Astrocyte of the spinal cord (primary cell): ENCODE measurements at regions not wholly inside any gene's neighbourhood (a gene's known extent, or its start where the extent isn't known, plus 50 kb on each side); places are given as distances from the start of the nearest gene placed in this dataset.

Source experiments
- DNase-seq: peaks from one replicate; pipeline ENCODE4 v3.0.0; 2011; ENCODE audit warnings: low read depth, low spot score
- H3K4me3 ChIP-seq: 2 replicates; pipeline ENCODE4 v1.5.1; 2011; ENCODE audit warnings: low read depth, mild to moderate bottlenecking, low read length, moderate library complexity
- in situ Hi-C: cut with HindIII; loops from 2 replicates; pipeline ENCODE4 v1.10.0; 2017; ENCODE audit warnings: low sequenced_read_pairs
- TF ChIP-seq, protein P1 (sequence below): IDR thresholded peaks from 2 replicates; pipeline ENCODE4 v1.5.1; 2012; ENCODE audit warnings: low read depth, mild to moderate bottlenecking, low read length, inconsistent platforms

DNA sequence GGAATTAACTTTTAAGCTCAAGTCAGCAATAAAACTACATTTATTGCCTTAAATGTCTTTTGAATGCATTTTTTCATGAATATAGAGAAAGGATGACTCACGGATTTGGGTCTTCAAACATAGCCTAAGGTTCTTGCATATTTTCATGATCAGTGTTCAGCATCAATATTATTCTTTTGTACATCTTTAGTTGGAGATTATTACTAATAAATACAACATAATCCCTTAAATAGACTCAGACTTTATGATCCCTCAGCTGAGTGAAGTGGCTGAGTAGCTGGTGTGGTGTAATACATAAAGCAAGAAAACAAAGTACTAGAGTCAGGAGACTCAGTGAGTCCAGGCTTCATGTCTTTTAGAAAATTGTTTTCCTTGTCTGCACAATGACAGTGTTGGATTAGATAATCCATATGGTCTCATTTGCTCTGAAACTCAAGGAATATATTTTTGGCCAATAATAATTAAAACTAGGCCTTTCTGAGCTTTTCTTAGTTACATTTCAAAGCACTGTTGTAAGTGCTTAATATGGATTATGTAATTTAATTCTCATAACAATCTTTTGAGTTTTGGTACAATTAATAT lies 78.3 kb upstream of the UNC5C start:
- TF ChIP-seq, protein P1, sequence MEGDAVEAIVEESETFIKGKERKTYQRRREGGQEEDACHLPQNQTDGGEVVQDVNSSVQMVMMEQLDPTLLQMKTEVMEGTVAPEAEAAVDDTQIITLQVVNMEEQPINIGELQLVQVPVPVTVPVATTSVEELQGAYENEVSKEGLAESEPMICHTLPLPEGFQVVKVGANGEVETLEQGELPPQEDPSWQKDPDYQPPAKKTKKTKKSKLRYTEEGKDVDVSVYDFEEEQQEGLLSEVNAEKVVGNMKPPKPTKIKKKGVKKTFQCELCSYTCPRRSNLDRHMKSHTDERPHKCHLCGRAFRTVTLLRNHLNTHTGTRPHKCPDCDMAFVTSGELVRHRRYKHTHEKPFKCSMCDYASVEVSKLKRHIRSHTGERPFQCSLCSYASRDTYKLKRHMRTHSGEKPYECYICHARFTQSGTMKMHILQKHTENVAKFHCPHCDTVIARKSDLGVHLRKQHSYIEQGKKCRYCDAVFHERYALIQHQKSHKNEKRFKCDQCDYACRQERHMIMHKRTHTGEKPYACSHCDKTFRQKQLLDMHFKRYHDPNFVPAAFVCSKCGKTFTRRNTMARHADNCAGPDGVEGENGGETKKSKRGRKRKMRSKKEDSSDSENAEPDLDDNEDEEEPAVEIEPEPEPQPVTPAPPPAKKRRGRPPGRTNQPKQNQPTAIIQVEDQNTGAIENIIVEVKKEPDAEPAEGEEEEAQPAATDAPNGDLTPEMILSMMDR = no peak
- DNase-seq = no peak
- H3K4me3 ChIP-seq = no peak overlapping the region
- in situ Hi-C loops = no loop called here

DNA sequence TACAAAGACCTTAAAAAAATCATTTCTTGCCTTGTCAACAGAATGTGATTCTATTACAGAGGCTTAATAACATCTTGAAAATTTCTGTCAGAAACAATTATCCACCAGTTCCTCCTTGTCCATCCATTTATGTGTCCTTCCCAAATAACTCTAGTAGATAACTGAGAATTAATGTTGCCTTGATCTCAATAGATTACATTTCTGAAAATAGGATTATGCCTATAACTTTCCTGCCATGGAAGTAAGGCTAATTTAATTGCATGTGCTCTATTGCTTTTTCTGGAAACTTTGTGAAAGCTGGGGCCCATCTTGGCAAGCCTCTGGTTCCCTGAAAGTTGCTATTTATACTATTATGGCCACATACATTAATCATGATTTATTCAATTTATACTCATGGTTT lies 76.2 kb upstream of the UNC5C start:
- in situ Hi-C loops = no loop called here
- TF ChIP-seq, protein P1 = no peak
- DNase-seq = no peak
- H3K4me3 ChIP-seq = no peak overlapping the region

DNA sequence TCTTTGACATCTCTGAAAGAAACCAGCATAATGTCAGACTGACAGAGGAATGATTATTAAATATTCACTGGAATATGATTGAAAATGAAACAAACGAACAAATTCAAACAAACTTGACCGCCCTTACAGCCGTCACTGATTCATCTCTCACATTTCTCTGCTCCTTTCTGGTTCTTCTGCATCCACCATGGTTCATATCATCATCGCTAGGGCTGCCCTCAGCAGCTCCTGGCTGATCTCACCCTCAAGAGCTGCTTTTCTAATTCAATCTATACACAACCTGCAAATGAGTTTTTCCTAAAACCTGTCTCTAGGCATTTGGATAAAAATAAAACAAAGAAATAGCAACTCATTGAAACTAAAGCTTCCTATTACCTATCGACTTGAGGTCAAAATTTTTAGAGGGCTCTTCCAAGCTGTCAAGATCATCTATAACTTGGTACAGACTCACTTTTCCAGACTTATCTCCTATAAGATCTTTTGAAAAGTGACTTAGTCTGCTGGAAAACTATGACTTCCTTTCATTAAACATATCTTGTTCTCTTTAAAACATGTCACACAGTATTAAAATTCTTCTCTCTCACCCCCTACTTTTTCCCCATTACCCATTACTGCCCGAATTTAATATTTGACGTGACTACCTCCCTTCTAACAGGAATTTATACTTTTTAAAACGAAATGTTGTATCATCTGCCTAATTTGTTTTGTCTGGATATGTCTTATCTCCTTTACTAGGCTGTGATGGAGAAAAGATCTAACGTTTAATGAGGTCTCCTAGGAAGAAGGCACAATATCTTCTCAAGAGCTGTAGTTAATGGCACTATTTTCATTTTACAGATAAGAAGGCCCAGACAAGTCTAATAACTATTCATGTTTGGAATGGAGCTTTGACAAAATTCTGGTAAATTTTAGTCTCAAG lies 71.0 kb upstream of the UNC5C start:
- no peak overlapping the region for H3K4me3 ChIP-seq
- TF ChIP-seq, protein P1 = no peak
- no peak for DNase-seq
- in situ Hi-C loops = no loop called here

DNA sequence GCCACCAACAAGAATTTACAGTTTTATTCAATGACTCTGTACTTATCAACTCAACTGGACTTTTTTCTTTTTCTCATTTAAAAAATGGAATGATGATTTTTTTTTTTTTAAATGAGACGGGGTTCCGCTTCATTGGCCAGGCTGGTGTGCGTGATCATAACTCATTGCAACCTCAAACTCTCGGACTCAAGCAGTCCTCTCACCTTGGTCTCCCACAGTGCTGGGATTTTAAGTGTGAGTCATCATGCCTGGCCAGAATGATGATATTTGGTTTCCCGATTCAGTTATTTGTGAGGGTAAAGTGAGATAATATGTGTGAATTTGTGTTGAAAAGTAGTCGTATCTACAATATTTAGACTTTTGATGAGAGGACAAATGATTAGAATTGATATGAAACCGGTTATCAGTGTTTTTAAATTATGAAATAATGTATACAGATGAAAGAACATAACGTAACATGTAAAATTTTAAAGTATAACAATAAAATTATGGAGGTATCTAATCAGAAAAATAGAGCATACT lies 66.0 kb upstream of the UNC5C start:
- TF ChIP-seq, protein P1 = no peak
- no peak for DNase-seq
- no peak overlapping the region for H3K4me3 ChIP-seq
- in situ Hi-C loops = no loop called here

DNA sequence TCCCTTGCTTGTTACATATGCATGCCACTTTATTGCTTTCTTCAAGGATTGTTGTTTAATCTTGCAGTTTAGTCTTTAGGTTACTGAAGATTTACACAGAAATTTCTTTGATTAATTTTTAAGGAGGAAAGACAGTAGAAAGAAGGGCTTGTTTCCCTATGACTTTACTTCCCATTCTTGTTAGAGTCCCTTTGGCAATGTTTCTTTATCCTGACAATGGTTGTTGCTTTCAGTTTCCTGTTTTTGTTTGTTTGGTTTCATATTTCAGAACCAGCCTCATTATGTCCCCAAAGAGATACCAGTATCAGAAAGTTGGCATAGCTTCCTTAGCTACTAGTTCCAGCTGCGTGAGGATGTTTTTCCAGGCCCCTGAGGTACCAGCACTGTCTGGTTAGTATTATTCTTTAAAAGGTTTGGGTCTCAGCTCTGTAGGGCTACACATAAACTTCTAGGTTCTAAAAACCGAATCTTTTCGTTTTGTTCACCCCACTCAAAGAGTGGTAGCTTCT lies 61.3 kb upstream of the UNC5C start:
- H3K4me3 ChIP-seq = no peak overlapping the region
- no peak for DNase-seq
- in situ Hi-C loops = no loop called here
- TF ChIP-seq, protein P1 = no peak

DNA sequence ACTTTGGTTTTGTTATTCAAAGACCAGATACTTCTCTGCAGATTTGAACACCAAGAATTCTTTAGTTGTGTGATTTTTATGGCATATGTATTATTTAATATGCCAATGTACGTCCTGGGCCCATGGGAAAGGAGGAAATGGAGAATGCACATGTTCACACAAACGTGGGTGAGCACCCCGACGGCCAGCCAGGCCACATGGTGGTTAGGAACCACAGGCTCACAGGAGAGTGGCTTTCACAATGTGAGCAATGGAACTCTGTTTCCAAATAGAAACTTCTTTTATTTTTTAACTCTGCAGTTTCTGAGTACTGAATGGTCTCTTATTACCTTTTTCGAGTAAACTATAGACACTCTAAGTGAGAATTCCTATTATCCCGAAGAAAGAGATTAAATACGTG lies 58.0 kb upstream of the UNC5C start:
- TF ChIP-seq, protein P1 = no peak
- no peak for DNase-seq
- in situ Hi-C loops = no loop called here
- H3K4me3 ChIP-seq = no peak overlapping the region
